OCI-LY7 (cell line): ENCODE measurements at regions not wholly inside any gene's neighbourhood (a gene's known extent, or its start where the extent isn't known, plus 50 kb on each side); places are given as distances from the start of the nearest gene placed in this dataset.

Experiments used
- BruUV-seq: library from RNA; stranded (reverse); fragments of 400-500 nt; replicated peaks from 2 replicates; lab custom pipeline; 2021; lab: Mats Ljungman, UMichigan
- CTCF ChIA-PET: fragments of 300-600 bp; sonication (Branson Sonifier 250); formaldehyde crosslinking; loops from one replicate; lab custom pipeline; 2022; ENCODE audit warnings: antibody characterized with exemption; ENCODE audit not compliant: unreplicated experiment; lab: Charles Lee
- POLR2A ChIA-PET: fragments of 300-600 bp; sonication (Branson Sonifier 250); formaldehyde crosslinking; loops from one replicate; lab custom pipeline; 2022; ENCODE audit warnings: antibody characterized with exemption; lab: Charles Lee
- DNase-seq: peaks from one replicate; pipeline ENCODE4 v3.0.0-alpha.2; 2015; ENCODE audit warnings: low spot score
- H2AFZ ChIP-seq: fragments of 200-600 bp; sonication (generic), shearing (Covaris generic); 2 replicates; pipeline ENCODE4 v1.6.1; 2014; ENCODE audit warnings: mild to moderate bottlenecking, antibody characterized with exemption, low read length, moderate library complexity
- H3K27ac ChIP-seq: fragments of 200-600 bp; sonication (generic); 2 replicates; pipeline ENCODE4 v1.5.1; 2014; ENCODE audit warnings: mixed run types, low read depth, mild to moderate bottlenecking, moderate library complexity, low read length, inconsistent platforms; ENCODE audit not compliant: poor library complexity, severe bottlenecking
- H3K36me3 ChIP-seq: fragments of 200-600 bp; sonication (generic); 2 replicates; pipeline ENCODE4 v1.6.1; 2014; ENCODE audit warnings: mild to moderate bottlenecking, antibody characterized with exemption, low read length, moderate library complexity, mixed read lengths; ENCODE audit not compliant: insufficient read depth
- H3K4me1 ChIP-seq: fragments of 200-600 bp; sonication (generic); 2 replicates; pipeline ENCODE4 v1.5.1; 2014; ENCODE audit warnings: mild to moderate bottlenecking, low read length; ENCODE audit not compliant: insufficient read depth, poor library complexity, severe bottlenecking
- H3K4me2 ChIP-seq: fragments of 200-600 bp; sonication (generic); 2 replicates; pipeline ENCODE4 v1.6.1; 2014; ENCODE audit warnings: mild to moderate bottlenecking, low read length
- H3K4me3 ChIP-seq: fragments of 200-600 bp; sonication (generic); 2 replicates; pipeline ENCODE4 v1.5.1; 2014; ENCODE audit warnings: mild to moderate bottlenecking, low read depth, low read length; ENCODE audit not compliant: poor library complexity, severe bottlenecking
- H3K79me2 ChIP-seq: fragments of 200-600 bp; sonication (generic); 2 replicates; pipeline ENCODE4 v1.6.1; 2016; ENCODE audit warnings: low read depth, mild to moderate bottlenecking, low read length, moderate library complexity, mixed read lengths; ENCODE audit not compliant: insufficient read depth
- H3K9me2 ChIP-seq: fragments of 200-600 bp; sonication (generic); 2 replicates; pipeline ENCODE4 v1.6.1; 2016; ENCODE audit warnings: mild to moderate bottlenecking, low read length, mixed read lengths; ENCODE audit not compliant: insufficient read depth
- H3K9me3 ChIP-seq: fragments of 200-600 bp; sonication (generic); 2 replicates; pipeline ENCODE4 v1.6.1; 2014; ENCODE audit warnings: mild to moderate bottlenecking, mixed run types, low read length, mixed read lengths
- H4K20me1 ChIP-seq: fragments of 200-600 bp; sonication (generic); 2 replicates; pipeline ENCODE4 v1.6.1; 2014; ENCODE audit warnings: mild to moderate bottlenecking, antibody characterized with exemption, low read length, moderate library complexity, mixed read lengths; ENCODE audit not compliant: insufficient read depth
- CTCF ChIP-seq: fragments of 200-600 bp; sonication (generic); conservative IDR thresholded peaks from 2 replicates; pipeline ENCODE4 v1.5.1; 2014; ENCODE audit warnings: mild to moderate bottlenecking, antibody characterized with exemption, low read length, moderate library complexity, mixed read lengths
- EZH2phosphoT487 ChIP-seq: fragments of 200-600 bp; sonication (generic); IDR thresholded peaks from 2 replicates; pipeline ENCODE4 v1.6.1; 2018; ENCODE audit warnings: low read depth, borderline replicate concordance, mild to moderate bottlenecking, mixed run types, antibody characterized with exemption, low read length, moderate library complexity, mixed read lengths
- intact Hi-C: fragments of 100-400 bp; cut with micrococcal nuclease; formaldehyde crosslinking; loops from one replicate; pipeline ENCODE4 v1.10.0; 2022; ENCODE audit not compliant: unreplicated experiment

GRCh38 chr5:36751886-36752285, 124.7 kb upstream of the NIPBL start:
- intact Hi-C loops, result no loop called here

GRCh38 chr5:36755342-36755741, 121.2 kb upstream of the NIPBL start:
- DNase-seq, result no peak
- Histone ChIP-seq H3K9me3 (no peaks in the 10 kb centered on the region), H2AFZ (no peak overlapping the region), H3K9me2 (no peaks in the 10 kb centered on the region), H3K4me3 (no peak overlapping the region), H3K79me2 (no peaks in the 10 kb centered on the region), H4K20me1 (no peaks in the 10 kb centered on the region), H3K36me3 (no peaks in the 10 kb centered on the region), H3K4me2 (no peak overlapping the region), H3K4me1 (no peaks in the 10 kb centered on the region), H3K27ac (no peak overlapping the region)
- TF ChIP-seq CTCF (no peak), EZH2phosphoT487 (no peak)
- CTCF ChIA-PET, result no interaction called here
- no TSS peak for BruUV-seq
- intact Hi-C loops, result no loop called here
- POLR2A ChIA-PET, result interaction anchor here (0.7 to 1.0 kb wide), 2 partner anchors 9 to 155 kb away, joined by 3 read pairs; no protein-coding TSS in a partner anchor

More at GRCh38 chr5:36751886-36752285, 124.7 kb upstream of the NIPBL start:
- CTCF ChIA-PET, result no interaction called here
- H3K4me3 ChIP-seq, result no peak overlapping the region
- TF ChIP-seq EZH2phosphoT487 (no peak), CTCF (no peak)
- H3K9me3 ChIP-seq, result no peaks in the 10 kb centered on the region
- BruUV-seq, result no TSS peak
- H3K36me3 ChIP-seq, result no peaks in the 10 kb centered on the region
- H3K4me2 ChIP-seq, result no peak overlapping the region
- DNase-seq, result no peak
- no peaks in the 10 kb centered on the region for H3K9me2 ChIP-seq
- no peaks in the 10 kb centered on the region for H3K4me1 ChIP-seq
- H4K20me1 ChIP-seq, result no peaks in the 10 kb centered on the region
- no peaks in the 10 kb centered on the region for H3K79me2 ChIP-seq
- H3K27ac ChIP-seq, result no peak overlapping the region
- POLR2A ChIA-PET, result no interaction called here
- H2AFZ ChIP-seq, result no peak overlapping the region

- Histone ChIP-seq H4K20me1 (no peaks in the 10 kb centered on the region), H3K4me2 (no peak overlapping the region), H3K4me1 (no peaks in the 10 kb centered on the region), H3K79me2 (no peaks in the 10 kb centered on the region), H2AFZ (no peak overlapping the region), H3K27ac (no peak overlapping the region), H3K9me3 (no peaks in the 10 kb centered on the region), H3K4me3 (no peak overlapping the region), H3K9me2 (no peaks in the 10 kb centered on the region), H3K36me3 (no peaks in the 10 kb centered on the region)
- intact Hi-C loops, result no loop called here
- TF ChIP-seq CTCF (no peak), EZH2phosphoT487 (no peak)
- CTCF ChIA-PET, result no interaction called here
- POLR2A ChIA-PET, result no interaction called here
- DNase-seq, result no peak
- no TSS peak for BruUV-seq
Observed at GRCh38 chr5:36755920-36756488, 120.6 kb upstream of the NIPBL start.
